ENCODE measurements at regions not wholly inside any gene's neighbourhood (a gene's known extent, or its start where the extent isn't known, plus 50 kb on each side); places are given as distances from the start of the nearest gene placed in this dataset.

GRCh38 chr4:11546391-11547175 lies 117.9 kb upstream of the HS3ST1 start:
- no peak for DNase-seq

GRCh38 chr4:11545651-11546050 lies 117.0 kb upstream of the HS3ST1 start:
- no peak for DNase-seq

GRCh38 chr4:11544211-11544610 lies 115.5 kb upstream of the HS3ST1 start:
- no peak for DNase-seq

DNA sequence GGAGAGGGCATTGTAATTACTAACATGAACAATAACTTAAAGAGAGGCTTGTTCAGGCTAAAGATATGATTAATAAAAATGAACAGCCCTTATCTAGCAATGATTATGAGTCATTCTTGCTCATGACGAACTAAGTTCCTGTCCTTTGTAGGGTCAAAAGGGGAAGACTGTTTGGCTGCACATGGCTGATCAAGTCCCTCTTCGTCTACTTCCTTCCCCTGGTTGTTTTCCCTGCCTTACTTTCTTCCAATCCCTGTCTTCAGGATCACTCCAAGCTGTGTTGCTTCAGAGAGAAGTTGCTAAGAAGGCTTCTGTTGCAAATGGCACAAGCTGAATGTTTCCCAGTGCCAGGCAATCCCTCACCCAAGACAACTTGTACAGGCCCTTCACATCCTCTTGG lies 115.0 kb upstream of the HS3ST1 start:
- DNase-seq = no peak

- DNase-seq = no peak
Observed at GRCh38 chr4:11542952-11543351, 114.3 kb upstream of the HS3ST1 start.

DNA sequence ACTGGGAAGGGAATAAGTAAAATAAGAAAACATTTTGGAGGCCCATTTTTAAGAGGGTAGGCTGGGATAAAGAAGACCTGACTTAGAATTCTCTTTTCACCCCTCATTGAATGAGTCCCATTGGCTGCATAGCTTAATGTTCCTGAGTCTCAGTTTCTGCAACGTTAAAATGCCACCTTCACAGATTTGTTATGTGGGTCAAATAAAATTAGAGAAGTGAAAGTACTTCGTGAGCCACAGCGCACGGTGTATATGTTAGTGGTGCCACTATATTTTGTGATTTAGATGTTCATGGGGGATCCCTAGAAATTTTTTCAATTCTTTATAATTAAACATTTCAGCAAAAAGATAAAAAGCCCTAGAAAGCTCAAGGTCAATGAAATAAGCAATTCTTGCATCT lies 109.2 kb upstream of the HS3ST1 start:
- DNase-seq = no peak

- DNase-seq = no peak
Observed at GRCh38 chr4:11535333-11535732, 106.6 kb upstream of the HS3ST1 start.

- DNase-seq = no peak
Observed at GRCh38 chr4:11534623-11535302, 106.1 kb upstream of the HS3ST1 start.

DNA sequence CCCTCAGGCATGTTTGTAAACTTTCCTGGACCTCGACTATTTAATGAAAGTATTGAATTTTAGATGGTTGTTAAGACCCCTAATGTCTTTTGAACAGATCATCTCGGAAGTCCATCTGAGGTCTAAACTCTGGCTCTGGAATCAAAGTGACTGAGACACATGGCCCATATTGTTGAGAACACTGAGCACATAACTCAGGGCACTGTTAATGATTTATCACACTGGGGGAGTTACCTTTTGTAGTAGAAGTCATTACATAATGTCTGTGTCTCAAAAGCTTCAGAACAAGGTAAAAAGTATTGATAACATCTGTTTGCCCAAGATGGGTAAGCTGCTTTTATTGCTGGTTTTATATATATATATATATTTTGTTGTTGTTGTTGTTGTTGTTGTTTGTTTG lies 103.4 kb upstream of the HS3ST1 start:
- DNase-seq = no peak

DNA sequence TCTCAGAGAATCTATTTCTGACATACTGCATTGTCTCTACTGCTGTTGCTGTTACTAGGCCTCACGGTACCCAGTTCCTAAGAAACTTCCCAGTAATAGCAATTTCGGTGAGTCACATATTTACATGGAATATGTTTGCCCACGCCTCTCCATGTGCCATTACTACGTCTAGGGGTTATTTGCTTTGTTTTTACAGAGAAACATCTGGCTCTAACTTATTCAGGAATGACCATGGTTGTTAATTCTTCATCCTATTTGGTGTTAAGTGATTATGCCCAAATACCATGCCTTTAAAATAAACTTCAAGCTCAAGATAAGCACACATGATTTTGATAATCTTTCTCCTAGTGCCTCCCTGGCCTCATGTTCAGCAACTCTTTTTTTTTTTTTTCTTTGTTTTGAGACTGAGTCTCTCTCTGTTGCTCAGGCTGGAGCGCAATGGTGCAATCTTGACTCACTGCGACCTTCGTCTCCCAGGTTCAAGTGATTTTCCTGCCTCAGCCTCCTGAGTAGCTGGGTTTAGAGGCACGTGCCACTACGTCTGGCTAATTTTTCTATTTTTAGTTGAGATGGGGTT lies 101.0 kb upstream of the HS3ST1 start:
- DNase-seq = no peak

- no peak for DNase-seq
Observed at GRCh38 chr4:11525085-11525484, 96.4 kb upstream of the HS3ST1 start.

GRCh38 chr4:11518754-11519153 lies 90.1 kb upstream of the HS3ST1 start:
- no peak for DNase-seq

DNA sequence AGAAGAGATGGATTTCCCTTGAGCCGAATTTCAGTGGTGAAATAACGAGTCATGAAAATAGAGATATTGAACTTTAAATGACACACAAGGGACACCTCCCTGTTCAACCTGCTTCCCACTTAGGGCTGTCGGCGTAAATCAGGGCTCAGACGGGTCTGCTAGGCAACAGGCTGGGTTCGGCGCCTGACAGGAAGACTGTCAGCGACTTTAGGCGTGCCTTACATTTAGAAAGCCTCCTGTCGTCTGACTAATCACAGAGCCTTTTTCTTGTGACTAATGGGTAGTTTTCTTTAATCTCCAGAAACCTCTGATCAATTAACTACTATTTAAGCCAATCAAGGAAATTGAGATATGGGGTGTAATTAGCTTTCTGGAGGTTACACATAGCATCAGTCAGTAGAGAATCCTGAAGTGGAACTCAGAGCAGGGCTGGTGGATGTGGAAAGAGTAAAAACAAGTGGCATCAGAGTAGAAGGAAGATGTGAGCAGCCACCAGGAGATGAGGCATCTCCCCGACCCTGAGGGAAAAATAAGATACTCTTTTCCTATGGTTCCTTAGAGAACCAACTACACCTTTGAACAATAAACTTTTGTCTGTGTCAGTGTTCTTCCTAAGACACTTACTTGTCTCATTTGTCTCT lies 86.2 kb upstream of the HS3ST1 start:
- DNase-seq = no peak

- no peak for DNase-seq
Observed at GRCh38 chr4:11514003-11514402, 85.3 kb upstream of the HS3ST1 start.

GRCh38 chr4:11512871-11513270 lies 84.2 kb upstream of the HS3ST1 start:
- DNase-seq = no peak

GRCh38 chr4:11511321-11511720 lies 82.6 kb upstream of the HS3ST1 start:
- no peak for DNase-seq

DNA sequence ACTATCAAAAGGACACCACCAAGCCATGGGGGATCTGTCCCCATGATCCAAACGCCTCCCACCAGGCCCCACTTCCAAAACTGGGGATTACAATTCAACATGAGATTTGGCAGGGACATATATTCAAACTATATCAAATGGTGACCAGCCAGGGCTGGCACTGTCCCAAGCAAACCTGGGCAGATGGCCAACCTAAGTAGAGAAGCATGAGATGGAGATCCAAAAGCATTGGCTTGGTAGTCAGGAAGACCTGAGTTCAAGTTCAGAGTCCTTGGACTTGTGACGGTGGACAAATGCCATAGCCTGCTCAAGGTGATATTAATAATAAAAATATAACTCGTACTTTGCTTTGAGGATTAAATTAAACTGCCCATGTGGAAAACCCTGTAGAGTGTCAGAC lies 79.2 kb upstream of the HS3ST1 start:
- DNase-seq = peak in 1 of 2 experiments; percentile 26

GRCh38 chr4:11506194-11506593 lies 77.5 kb upstream of the HS3ST1 start:
- DNase-seq = no peak

- no peak for DNase-seq
Observed at GRCh38 chr4:11505221-11505971, 76.7 kb upstream of the HS3ST1 start.

DNA sequence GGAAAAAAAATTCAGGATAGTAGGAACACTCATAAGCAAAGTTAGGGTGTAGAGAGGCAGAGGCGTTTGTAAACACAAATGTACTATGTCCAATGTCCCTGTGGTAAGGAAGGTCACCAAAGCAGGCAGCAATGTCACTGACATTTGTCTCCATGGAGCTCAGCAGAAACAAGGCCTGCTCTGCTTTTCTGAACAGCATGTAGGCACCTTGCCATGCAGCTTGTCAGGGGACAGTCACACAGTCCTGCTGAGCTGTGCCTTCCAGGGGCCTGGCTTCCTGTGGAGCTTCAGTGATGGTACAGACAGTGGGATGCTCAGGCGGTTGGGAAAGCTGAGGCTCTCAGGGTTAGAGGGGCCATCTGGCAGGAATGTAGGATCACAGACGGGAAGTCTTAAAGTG lies 74.5 kb upstream of the HS3ST1 start:
- DNase-seq = no peak

GRCh38 chr4:11497972-11498371 lies 69.3 kb upstream of the HS3ST1 start:
- DNase-seq = no peak

GRCh38 chr4:11497212-11497806 lies 68.6 kb upstream of the HS3ST1 start:
- no peak for DNase-seq
